HL-60 (cell line): ENCODE measurements at regions not wholly inside any gene's neighbourhood (a gene's known extent, or its start where the extent isn't known, plus 50 kb on each side); places are given as distances from the start of the nearest gene placed in this dataset.

Experiments
- CTCF ChIP-seq: IDR thresholded peaks from one replicate; pipeline ENCODE4 v1.5.1; 2011; ENCODE audit warnings: low read length, control low read depth, inconsistent platforms; ENCODE audit not compliant: insufficient read depth
- REST ChIP-seq: IDR thresholded peaks from 2 replicates; pipeline ENCODE4 v1.6.1; 2012; ENCODE audit warnings: low read depth; ENCODE audit not compliant: insufficient replicate concordance
- SPI1 ChIP-seq: IDR thresholded peaks from 2 replicates; pipeline ENCODE4 v1.6.1; 2012; ENCODE audit warnings: low read depth, mild to moderate bottlenecking, borderline replicate concordance

GRCh38 chr3:145177828-145178227 is 983.2 kb downstream of the PLOD2 start:
- no peak for TF ChIP-seq CTCF
- TF ChIP-seq REST: no peak
- no peak for TF ChIP-seq SPI1
